Omental fat pad (tissue), 3 donors: ENCODE measurements at regions not wholly inside any gene's neighbourhood (a gene's known extent, or its start where the extent isn't known, plus 50 kb on each side); places are given as distances from the start of the nearest gene placed in this dataset.

Experiments
- ATAC-seq: fragments of 150-250 bp; one replicate; pipeline ENCODE4 v1.9.1; 2016; ENCODE audit warnings: mild to moderate bottlenecking, moderate library complexity; ENCODE audit not compliant: low FRiP score
- DNase-seq: peaks from one replicate; pipeline ENCODE4 v3.0.0-alpha.2; 2019; ENCODE audit warnings: low spot score
- TF ChIP-seq, protein P1 (sequence below), 3 donors: fragments of 450-650 bp; IDR thresholded peaks; one replicate each; pipeline ENCODE4 v1.5.1; 2016 to 2017; ENCODE audit warnings: antibody characterized with exemption in 3 of 3, mild to moderate bottlenecking in 3 of 3, moderate library complexity in 2 of 3

DNA sequence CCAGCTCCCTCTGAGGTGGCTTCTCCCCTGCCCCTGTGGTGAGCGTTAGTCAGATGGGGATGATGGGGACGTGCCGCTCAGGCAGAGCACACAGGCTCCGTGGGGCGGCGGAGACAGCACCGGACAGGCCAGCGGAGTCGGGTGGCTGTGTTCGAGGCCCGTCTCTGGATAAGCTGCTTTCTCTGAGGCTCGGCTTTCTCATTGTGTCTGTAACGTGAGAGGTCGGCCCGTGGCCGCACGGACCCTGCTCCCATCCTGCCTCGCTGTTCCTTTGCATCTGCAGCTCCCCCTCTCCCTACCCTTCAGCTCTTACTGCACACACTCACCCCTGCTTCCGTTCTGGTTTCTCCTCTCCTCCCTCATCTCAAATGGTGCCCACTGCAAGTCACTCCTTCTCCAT is 62.5 kb downstream of the FAM43A start:
- TF ChIP-seq, protein P1, sequence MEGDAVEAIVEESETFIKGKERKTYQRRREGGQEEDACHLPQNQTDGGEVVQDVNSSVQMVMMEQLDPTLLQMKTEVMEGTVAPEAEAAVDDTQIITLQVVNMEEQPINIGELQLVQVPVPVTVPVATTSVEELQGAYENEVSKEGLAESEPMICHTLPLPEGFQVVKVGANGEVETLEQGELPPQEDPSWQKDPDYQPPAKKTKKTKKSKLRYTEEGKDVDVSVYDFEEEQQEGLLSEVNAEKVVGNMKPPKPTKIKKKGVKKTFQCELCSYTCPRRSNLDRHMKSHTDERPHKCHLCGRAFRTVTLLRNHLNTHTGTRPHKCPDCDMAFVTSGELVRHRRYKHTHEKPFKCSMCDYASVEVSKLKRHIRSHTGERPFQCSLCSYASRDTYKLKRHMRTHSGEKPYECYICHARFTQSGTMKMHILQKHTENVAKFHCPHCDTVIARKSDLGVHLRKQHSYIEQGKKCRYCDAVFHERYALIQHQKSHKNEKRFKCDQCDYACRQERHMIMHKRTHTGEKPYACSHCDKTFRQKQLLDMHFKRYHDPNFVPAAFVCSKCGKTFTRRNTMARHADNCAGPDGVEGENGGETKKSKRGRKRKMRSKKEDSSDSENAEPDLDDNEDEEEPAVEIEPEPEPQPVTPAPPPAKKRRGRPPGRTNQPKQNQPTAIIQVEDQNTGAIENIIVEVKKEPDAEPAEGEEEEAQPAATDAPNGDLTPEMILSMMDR (IDR thresholded peaks at IDR 0.05): no peak
- ATAC-seq (no peak), DNase-seq (no peak)

DNA sequence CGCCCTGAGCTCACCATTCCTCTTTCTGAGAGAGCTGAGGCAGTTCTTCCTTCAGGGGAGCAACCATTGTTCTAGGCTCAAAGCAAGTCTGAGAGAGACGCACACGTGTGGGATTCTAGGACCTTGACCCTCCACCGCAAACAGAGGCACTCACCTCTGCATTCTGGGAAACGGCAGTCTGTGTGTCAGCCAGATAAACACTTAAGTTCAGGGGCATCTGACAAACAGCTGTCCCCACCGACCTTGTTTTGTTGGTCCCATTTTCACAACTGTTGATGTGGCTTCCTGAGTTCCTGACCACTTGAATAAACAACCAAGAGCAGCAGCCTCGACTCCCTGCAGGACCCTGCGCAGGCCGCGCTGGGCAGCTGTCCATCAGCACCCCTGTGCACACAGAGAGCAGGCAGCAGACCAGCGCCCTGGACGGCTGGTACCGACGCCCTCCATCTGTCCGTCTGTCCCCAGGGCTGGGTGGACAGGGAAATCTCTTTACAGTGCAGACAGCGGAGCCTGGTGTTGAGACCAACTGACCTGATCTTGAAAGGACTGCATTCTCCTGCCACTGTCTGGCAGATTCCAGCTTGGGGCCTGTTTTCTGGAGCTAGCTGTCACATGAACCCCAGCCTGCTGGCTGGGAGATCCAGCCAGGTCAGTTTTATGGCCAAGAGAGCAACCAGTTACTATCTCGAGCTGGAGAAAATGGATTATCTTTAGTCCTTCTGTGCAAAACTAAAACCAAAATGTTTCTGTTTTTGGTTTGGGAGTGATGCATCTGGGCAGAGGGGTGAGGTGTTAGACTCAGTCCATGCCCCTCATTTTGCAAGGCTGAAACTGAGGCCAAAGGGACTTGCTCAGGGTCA is 64.2 kb downstream of the FAM43A start:
- DNase-seq (no peak), ATAC-seq (no peak)
- TF ChIP-seq, protein P1 (IDR thresholded peaks at IDR 0.05): no peak

DNA sequence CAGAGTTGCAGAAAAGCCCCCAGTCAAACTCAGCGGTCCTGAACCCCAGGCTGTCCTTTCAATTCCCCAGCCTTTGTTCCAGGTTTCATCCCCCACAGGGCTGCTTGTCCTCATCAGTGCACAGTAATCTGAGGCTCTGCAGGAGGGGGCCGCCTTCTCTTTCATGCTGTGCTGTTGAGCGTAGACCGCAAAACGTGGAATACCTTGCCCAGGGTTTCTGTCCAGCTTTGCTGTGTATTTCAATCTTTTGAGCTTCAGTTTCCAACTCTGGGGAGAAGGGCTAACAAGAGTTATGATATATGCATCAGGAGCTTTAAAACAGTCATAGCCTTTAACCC is 64.8 kb downstream of the FAM43A start:
- ATAC-seq: no peak

DNA sequence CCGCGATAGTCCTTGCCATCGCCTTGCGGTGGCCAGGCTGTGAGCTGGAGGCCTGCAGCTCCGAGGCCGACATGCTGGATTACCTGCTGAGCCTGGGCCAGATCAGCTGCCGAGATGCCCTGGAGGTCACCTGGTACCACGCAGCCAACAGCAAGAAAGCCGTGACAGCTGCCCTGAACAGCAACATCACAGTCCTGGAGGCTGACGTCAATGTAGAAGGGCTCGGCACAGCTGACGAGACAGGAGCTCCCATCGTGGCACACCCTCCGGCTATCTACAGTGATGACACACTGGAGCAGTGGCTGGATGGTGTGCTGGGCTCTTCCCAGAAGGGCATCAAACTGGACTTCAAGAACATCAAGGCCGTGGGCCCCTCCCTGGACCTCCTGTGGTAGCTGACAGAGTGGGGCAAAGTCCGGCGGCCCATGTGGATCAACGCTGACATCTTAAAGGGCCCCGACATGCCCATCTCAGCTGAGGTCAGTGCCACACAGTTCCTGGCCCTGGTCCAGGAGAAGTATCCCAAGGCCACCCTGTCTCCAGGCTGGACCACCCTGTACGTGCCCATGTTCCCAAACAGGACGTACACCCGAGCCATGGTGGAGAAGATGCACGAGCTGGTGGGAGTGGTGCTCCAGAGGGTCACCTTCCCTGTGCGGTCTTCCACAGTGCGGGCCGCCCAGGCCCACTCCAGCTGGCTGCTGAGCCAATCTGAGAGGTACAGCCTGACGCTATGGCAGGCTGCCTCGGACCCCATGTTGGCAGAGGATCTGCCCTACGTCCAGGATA is 70.2 kb downstream of the FAM43A start:
- ATAC-seq (no peak), DNase-seq (no peak)
- TF ChIP-seq, protein P1 (IDR thresholded peaks at IDR 0.05): no peak

More for the DNA sequence above, 64.8 kb downstream of the FAM43A start:
- TF ChIP-seq, protein P1 (IDR thresholded peaks at IDR 0.05): no peak
- no peak for DNase-seq

DNA sequence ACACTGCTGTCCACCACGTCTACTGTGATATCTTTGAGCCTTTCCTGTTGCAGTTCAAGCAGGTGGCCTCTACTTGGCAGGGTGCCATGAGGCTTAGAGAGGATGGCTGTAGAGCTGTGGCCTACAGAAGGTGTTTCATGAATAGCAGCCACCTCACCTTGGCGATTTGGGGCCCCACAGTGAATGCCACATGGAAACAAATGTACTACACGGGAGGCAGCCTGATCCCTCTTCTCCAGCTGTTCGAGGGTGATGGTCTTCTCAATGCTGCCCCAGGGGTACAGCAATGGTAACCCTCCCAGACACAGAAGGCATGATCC is 70.7 kb downstream of the FAM43A start:
- ATAC-seq (no peak), DNase-seq (no peak)
- TF ChIP-seq, protein P1 (IDR thresholded peaks at IDR 0.05): no peak

DNA sequence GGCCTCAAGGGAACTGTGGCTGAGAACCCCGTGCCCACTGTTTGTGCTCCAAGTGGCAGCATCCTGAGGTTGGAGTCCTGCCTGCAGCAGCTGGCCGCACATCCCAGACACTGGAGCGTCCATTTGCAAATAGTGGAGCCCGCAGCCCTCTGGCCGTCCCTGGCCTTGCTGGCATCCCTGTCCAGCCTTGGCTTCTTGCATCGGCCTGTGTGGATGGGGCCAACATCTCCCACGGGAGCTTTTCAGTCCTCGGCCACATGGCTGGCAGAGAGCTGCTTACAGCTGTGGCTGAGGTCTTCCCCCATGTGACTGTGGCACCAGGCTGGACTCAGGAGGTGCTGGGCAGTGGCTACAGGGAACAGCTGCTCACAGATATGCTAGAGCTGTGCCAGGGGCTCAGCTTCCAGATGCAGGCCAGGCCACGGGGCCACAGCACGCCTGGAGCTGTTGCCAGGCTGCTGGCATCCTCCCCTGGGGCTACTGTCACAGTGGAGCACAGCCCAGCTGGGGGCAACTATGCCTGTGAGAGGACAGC is 71.2 kb downstream of the FAM43A start:
- DNase-seq (no peak), ATAC-seq (no peak)
- TF ChIP-seq, protein P1 (IDR thresholded peaks at IDR 0.05): no peak
